Progenitor cell of endocrine pancreas (in vitro differentiated cells): ENCODE measurements at regions not wholly inside any gene's neighbourhood (a gene's known extent, or its start where the extent isn't known, plus 50 kb on each side); places are given as distances from the start of the nearest gene placed in this dataset.

ENCODE experiments used
- DNase-seq: peaks from one replicate; pipeline ENCODE4 v3.0.0; 2021; ENCODE audit warnings: low spot score; ENCODE audit not compliant: unreplicated experiment
- H3K27ac Mint-ChIP-seq: 2 replicates; pipeline ENCODE4 v1.8.0; 2021; ENCODE audit warnings: mild to moderate bottlenecking, moderate library complexity, mixed read lengths
- H3K27me3 Mint-ChIP-seq: 2 replicates; pipeline ENCODE4 v1.8.0; 2021; ENCODE audit warnings: mixed read lengths
- H3K36me3 Mint-ChIP-seq: 2 replicates; pipeline ENCODE4 v1.8.0; 2022; ENCODE audit warnings: mixed read lengths; ENCODE audit not compliant: insufficient read depth
- H3K4me1 Mint-ChIP-seq: 2 replicates; pipeline ENCODE4 v1.8.0; 2021; ENCODE audit warnings: low read depth, mixed read lengths
- H3K4me3 Mint-ChIP-seq: 2 replicates; pipeline ENCODE4 v1.8.0; 2021; ENCODE audit warnings: low read depth, mild to moderate bottlenecking, moderate library complexity, mixed read lengths
- H3K9me3 Mint-ChIP-seq: 2 replicates; pipeline ENCODE4 v1.8.0; 2021; ENCODE audit warnings: low read depth, mixed read lengths
- TF ChIP-seq, protein P1 (sequence below): fragments of 200-600 bp; sonication (generic); IDR thresholded peaks from one replicate; pipeline ENCODE4 v1.5.0; 2021; ENCODE audit warnings: antibody characterized with exemption, mild to moderate bottlenecking; ENCODE audit not compliant: unreplicated experiment

- DNase-seq, result no peak
- H3K27ac Mint-ChIP-seq, result no peak overlapping the region
- no peaks in the 10 kb centered on the region for H3K9me3 Mint-ChIP-seq
- TF ChIP-seq, protein P1, sequence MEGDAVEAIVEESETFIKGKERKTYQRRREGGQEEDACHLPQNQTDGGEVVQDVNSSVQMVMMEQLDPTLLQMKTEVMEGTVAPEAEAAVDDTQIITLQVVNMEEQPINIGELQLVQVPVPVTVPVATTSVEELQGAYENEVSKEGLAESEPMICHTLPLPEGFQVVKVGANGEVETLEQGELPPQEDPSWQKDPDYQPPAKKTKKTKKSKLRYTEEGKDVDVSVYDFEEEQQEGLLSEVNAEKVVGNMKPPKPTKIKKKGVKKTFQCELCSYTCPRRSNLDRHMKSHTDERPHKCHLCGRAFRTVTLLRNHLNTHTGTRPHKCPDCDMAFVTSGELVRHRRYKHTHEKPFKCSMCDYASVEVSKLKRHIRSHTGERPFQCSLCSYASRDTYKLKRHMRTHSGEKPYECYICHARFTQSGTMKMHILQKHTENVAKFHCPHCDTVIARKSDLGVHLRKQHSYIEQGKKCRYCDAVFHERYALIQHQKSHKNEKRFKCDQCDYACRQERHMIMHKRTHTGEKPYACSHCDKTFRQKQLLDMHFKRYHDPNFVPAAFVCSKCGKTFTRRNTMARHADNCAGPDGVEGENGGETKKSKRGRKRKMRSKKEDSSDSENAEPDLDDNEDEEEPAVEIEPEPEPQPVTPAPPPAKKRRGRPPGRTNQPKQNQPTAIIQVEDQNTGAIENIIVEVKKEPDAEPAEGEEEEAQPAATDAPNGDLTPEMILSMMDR, result no peak
- H3K27me3 Mint-ChIP-seq, result peaks cover 3% of the 10 kb centered on the region
- H3K4me3 Mint-ChIP-seq, result no peak overlapping the region
- H3K36me3 Mint-ChIP-seq, result no peaks in the 10 kb centered on the region
- peaks cover 14% of the 10 kb centered on the region for H3K4me1 Mint-ChIP-seq
Measured at GRCh38 chr11:121367844-121368225, 75.3 kb downstream of the SC5D start.

GRCh38 chr11:121368364-121369240, 76.0 kb downstream of the SC5D start:
- DNase-seq, result no peak
- H3K27ac Mint-ChIP-seq, result no peak overlapping the region
- H3K36me3 Mint-ChIP-seq, result no peaks in the 10 kb centered on the region
- H3K4me3 Mint-ChIP-seq, result no peak overlapping the region
- TF ChIP-seq, protein P1, result no peak
- H3K27me3 Mint-ChIP-seq, result peaks cover 3% of the 10 kb centered on the region
- peaks cover 14% of the 10 kb centered on the region for H3K4me1 Mint-ChIP-seq
- H3K9me3 Mint-ChIP-seq, result no peaks in the 10 kb centered on the region

DNA sequence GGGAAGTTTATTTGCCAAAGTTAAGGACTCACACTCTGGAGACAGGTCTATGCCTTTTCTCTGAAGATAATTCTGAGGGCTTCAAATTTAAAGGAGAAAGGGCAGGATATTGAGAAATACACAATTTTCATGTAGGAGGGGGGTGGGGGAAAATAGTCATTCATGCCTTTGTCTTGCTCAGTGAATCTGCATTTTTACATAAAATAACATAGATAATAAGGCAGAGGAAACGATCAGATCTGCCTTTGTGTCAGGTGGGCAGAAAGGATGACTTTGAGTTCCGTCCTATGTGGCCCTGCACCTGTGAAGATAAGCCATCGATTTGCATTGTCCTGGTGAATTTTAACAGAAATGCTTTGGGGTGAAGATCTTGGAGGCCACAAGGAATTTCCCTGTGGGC, 76.8 kb downstream of the SC5D start:
- Mint-ChIP-seq H3K27me3 (peaks cover 3% of the 10 kb centered on the region), H3K36me3 (no peaks in the 10 kb centered on the region), H3K27ac (no peak overlapping the region)

GRCh38 chr11:121372028-121372427, 79.5 kb downstream of the SC5D start:
- Mint-ChIP-seq H3K4me1 (peaks cover 14% of the 10 kb centered on the region), H3K4me3 (no peak overlapping the region), H3K36me3 (no peaks in the 10 kb centered on the region), H3K27ac (no peak overlapping the region), H3K27me3 (no peaks in the 10 kb centered on the region), H3K9me3 (no peaks in the 10 kb centered on the region)
- DNase-seq, result no peak
- TF ChIP-seq, protein P1, result no peak

More for the DNA sequence above, 76.8 kb downstream of the SC5D start:
- Mint-ChIP-seq H3K4me3 (no peak overlapping the region), H3K9me3 (no peaks in the 10 kb centered on the region), H3K4me1 (peaks cover 14% of the 10 kb centered on the region)
- no peak for DNase-seq
- TF ChIP-seq, protein P1, result no peak

DNA sequence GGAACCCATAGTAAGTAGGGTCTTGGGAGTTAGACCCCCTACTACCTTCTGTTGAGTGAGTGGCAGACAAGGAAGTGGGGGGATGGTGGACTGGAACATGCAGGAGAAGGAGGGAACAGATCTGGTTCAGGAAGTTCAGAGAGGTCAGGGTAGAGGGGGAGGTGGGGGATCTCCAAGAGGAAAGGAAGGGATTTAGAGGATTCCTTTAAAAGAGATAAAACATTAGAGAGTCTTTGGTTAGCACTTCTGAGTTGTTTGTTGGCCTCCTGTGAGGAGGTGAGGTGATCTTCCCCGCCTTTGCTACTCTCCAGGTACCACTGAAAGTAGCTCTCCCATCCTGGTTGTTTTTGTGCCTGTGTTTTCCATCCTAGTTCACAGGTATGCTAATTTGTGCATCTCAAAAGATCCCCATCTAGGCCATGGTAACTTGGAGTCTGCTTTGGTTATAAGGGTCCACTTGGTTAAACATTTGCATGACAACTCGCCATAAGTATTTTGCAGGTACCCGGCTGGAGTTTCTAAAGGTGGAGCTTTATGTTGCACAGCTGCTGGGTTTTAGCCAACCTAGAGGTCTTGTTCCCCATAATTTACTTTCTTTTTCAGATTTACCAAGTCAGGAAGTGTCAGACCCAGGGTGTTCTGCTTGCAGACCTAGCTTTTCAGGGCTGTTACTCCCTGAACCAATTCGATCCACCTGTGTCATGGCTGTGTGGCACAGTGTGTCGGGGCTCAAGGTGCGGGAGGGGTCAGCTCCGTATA, 79.3 kb upstream of the SORL1 start:
- H3K9me3 Mint-ChIP-seq, result no peaks in the 10 kb centered on the region
- H3K4me1 Mint-ChIP-seq, result peaks cover 14% of the 10 kb centered on the region
- H3K27me3 Mint-ChIP-seq, result no peaks in the 10 kb centered on the region
- no peaks in the 10 kb centered on the region for H3K36me3 Mint-ChIP-seq
- DNase-seq, result no peak
- no peak overlapping the region for H3K4me3 Mint-ChIP-seq
- no peak overlapping the region for H3K27ac Mint-ChIP-seq
- TF ChIP-seq, protein P1, result no peak
